DOHH2 (cell line): ENCODE measurements at regions not wholly inside any gene's neighbourhood (a gene's known extent, or its start where the extent isn't known, plus 50 kb on each side); places are given as distances from the start of the nearest gene placed in this dataset.

Source experiments
- H3F3A ChIP-seq: fragments of 200-600 bp; sonication (generic), shearing (Covaris generic); 2 replicates; pipeline ENCODE4 v1.6.0; 2016; ENCODE audit warnings: antibody characterized with exemption, mild to moderate bottlenecking; ENCODE audit not compliant: control insufficient read depth, insufficient read depth
- H3K27ac ChIP-seq: fragments of 200-600 bp; sonication (generic); 2 replicates; pipeline ENCODE4 v1.5.1; 2014; ENCODE audit warnings: low read depth, mild to moderate bottlenecking, low read length, moderate library complexity
- H3K27me3 ChIP-seq: fragments of 200-600 bp; sonication (generic); 2 replicates; pipeline ENCODE4 v1.6.1; 2014; ENCODE audit warnings: mild to moderate bottlenecking, low read length, mixed read lengths; ENCODE audit not compliant: control insufficient read depth
- H3K36me3 ChIP-seq: fragments of 200-600 bp; sonication (generic); 2 replicates; pipeline ENCODE4 v1.6.1; 2014; ENCODE audit warnings: mild to moderate bottlenecking, low read length, moderate library complexity, mixed read lengths; ENCODE audit not compliant: control insufficient read depth
- H3K4me1 ChIP-seq: fragments of 200-600 bp; sonication (generic); 2 replicates; pipeline ENCODE4 v1.6.1; 2014; ENCODE audit warnings: mild to moderate bottlenecking, low read length, mixed read lengths; ENCODE audit not compliant: control insufficient read depth
- H3K4me2 ChIP-seq: fragments of 200-600 bp; sonication (generic); 2 replicates; pipeline ENCODE4 v1.6.0; 2014; ENCODE audit warnings: mild to moderate bottlenecking, low read length, moderate library complexity
- H3K4me3 ChIP-seq: fragments of 200-600 bp; sonication (generic); 2 replicates; pipeline ENCODE4 v1.5.1; 2014; ENCODE audit warnings: mild to moderate bottlenecking, low read length, mixed read lengths
- H3K79me2 ChIP-seq: fragments of 200-600 bp; sonication (generic); 2 replicates; pipeline ENCODE4 v1.6.1; 2014; ENCODE audit warnings: mild to moderate bottlenecking, low read length, mixed read lengths; ENCODE audit not compliant: control insufficient read depth
- H3K9me2 ChIP-seq: fragments of 200-600 bp; sonication (generic); replicated peaks from 2 replicates; pipeline ENCODE4 v1.6.1; 2014; ENCODE audit warnings: mild to moderate bottlenecking, low read length, mixed read lengths; ENCODE audit not compliant: control insufficient read depth
- H3K9me3 ChIP-seq: fragments of 200-600 bp; sonication (generic); 2 replicates; pipeline ENCODE4 v1.6.1; 2014; ENCODE audit warnings: antibody characterized with exemption, low read length, mixed read lengths; ENCODE audit not compliant: control insufficient read depth, insufficient read depth
- H4K20me1 ChIP-seq: fragments of 200-600 bp; sonication (generic); 2 replicates; pipeline ENCODE4 v1.6.0; 2014; ENCODE audit warnings: low read depth, mild to moderate bottlenecking, antibody characterized with exemption, low read length, moderate library complexity; ENCODE audit not compliant: control insufficient read depth, insufficient read depth
- EZH2phosphoT487 ChIP-seq: fragments of 200-600 bp; sonication (generic); IDR thresholded peaks from 2 replicates; pipeline ENCODE4 v1.6.1; 2017; ENCODE audit warnings: borderline replicate concordance, mild to moderate bottlenecking, antibody characterized with exemption, low read length, moderate library complexity, mixed read lengths
- TF ChIP-seq, protein P1 (sequence below): fragments of 200-600 bp; sonication (generic); IDR thresholded peaks from one replicate; pipeline ENCODE4 v1.5.1; 2014; ENCODE audit warnings: antibody characterized with exemption, mild to moderate bottlenecking, low read depth, low read length; ENCODE audit not compliant: poor library complexity, severe bottlenecking

DNA sequence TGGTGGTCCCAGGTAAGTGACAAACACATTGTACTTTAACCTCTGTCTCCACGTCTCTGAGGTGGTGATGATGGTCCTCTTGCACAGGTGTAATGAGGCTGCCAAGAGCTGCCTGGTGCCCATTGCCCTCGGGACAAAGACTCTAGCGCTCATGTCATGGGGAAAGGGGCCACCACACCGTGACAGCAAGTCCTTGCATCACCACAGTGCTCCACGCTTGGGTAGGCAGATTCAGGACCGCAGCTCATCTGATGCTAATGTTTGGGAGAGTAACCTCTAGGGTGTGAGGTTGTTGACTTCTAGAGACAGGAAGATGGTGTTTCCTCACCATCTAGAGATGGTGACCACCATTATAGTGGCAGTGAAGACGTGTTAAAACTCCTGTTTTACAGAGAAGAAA lies 395.6 kb downstream of the ADRA2A start:
- H3K9me2 ChIP-seq: no peaks in the 10 kb centered on the region
- no peak overlapping the region for H3K4me3 ChIP-seq
- H3K4me1 ChIP-seq: no peaks in the 10 kb centered on the region
- H3K4me2 ChIP-seq: no peak overlapping the region
- no peaks in the 10 kb centered on the region for H3K79me2 ChIP-seq
- H4K20me1 ChIP-seq: no peaks in the 10 kb centered on the region
- H3K27ac ChIP-seq: no peak overlapping the region
- H3F3A ChIP-seq: no peaks in the 10 kb centered on the region
- no peak for TF ChIP-seq EZH2phosphoT487
- TF ChIP-seq, protein P1, sequence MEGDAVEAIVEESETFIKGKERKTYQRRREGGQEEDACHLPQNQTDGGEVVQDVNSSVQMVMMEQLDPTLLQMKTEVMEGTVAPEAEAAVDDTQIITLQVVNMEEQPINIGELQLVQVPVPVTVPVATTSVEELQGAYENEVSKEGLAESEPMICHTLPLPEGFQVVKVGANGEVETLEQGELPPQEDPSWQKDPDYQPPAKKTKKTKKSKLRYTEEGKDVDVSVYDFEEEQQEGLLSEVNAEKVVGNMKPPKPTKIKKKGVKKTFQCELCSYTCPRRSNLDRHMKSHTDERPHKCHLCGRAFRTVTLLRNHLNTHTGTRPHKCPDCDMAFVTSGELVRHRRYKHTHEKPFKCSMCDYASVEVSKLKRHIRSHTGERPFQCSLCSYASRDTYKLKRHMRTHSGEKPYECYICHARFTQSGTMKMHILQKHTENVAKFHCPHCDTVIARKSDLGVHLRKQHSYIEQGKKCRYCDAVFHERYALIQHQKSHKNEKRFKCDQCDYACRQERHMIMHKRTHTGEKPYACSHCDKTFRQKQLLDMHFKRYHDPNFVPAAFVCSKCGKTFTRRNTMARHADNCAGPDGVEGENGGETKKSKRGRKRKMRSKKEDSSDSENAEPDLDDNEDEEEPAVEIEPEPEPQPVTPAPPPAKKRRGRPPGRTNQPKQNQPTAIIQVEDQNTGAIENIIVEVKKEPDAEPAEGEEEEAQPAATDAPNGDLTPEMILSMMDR: no peak
- H3K36me3 ChIP-seq: no peaks in the 10 kb centered on the region
- no peaks in the 10 kb centered on the region for H3K9me3 ChIP-seq
- H3K27me3 ChIP-seq: no peaks in the 10 kb centered on the region

DNA sequence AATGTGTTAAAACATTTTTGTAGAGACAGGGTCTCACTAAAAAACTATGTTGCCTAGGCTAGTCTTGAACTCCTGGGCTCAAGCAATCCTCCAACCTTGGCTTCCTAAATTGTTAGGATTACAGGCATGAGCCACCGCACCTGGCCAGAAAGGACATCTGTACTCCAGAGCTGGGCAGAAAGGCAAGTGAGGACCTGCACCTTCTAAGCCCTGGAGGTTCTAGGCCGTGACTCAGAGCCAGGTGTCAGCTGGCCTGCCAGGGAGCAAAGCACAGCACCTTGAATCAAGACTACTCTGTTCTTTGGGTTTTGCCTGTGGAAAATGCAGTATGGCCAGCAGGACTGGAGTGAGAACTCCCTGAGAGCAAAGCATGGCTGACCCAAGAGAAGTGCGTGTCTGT lies 396.5 kb downstream of the ADRA2A start:
- Histone ChIP-seq H3K79me2 (no peaks in the 10 kb centered on the region), H3K4me1 (no peaks in the 10 kb centered on the region), H3K27ac (no peak overlapping the region), H3K36me3 (no peaks in the 10 kb centered on the region), H3K4me3 (no peak overlapping the region), H3K9me3 (no peaks in the 10 kb centered on the region), H3K4me2 (no peak overlapping the region), H3F3A (no peaks in the 10 kb centered on the region), H3K9me2 (no peaks in the 10 kb centered on the region), H4K20me1 (no peaks in the 10 kb centered on the region), H3K27me3 (no peaks in the 10 kb centered on the region)
- no peak for TF ChIP-seq EZH2phosphoT487
- TF ChIP-seq, protein P1: no peak

DNA sequence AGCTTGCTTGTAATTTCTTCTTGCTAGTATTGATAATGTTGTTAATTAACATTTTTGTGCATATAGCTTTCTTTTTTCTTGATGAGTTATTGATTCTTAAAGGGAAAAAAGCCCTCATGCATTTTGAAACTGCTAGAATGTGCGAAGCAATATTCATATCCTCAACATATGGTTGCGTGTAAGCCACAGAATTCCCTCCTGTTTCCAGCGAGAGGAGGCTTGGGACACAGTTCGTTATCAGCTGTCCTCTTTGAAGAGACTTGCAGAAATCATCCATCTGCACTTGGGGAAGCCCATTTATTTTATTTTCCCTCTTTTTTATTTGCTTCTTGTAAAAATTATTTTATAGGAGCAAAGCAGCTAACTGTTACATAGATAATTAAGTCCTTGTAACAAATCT lies 398.0 kb downstream of the ADRA2A start:
- Histone ChIP-seq H3K79me2 (no peaks in the 10 kb centered on the region), H3K27ac (no peak overlapping the region), H3K27me3 (no peaks in the 10 kb centered on the region), H4K20me1 (no peaks in the 10 kb centered on the region), H3K9me3 (no peaks in the 10 kb centered on the region), H3K9me2 (no peaks in the 10 kb centered on the region), H3K4me3 (no peak overlapping the region), H3K4me1 (no peaks in the 10 kb centered on the region), H3K36me3 (no peaks in the 10 kb centered on the region), H3K4me2 (no peak overlapping the region), H3F3A (no peaks in the 10 kb centered on the region)
- TF ChIP-seq, protein P1: no peak
- no peak for TF ChIP-seq EZH2phosphoT487

DNA sequence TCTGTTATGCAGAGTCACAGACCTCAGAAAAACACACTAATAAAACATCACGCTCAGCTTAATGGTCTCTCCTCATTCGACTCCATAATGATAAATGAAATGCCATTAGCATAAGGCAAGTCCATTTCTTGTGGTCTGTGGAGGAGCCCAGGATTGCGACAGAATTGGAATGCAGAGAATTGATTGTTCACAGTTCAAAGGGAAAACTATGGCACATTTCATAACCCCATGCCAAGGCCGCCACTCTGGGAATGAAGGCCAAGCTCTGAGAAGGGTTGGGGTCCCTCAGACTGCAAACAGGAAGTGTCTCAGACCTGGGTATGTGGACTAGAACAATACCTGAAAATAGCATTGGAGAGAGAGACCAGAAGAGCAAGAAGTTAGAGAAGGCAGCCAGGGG lies 398.9 kb downstream of the ADRA2A start:
- Histone ChIP-seq H3K36me3 (no peaks in the 10 kb centered on the region), H3K4me2 (no peak overlapping the region), H3F3A (no peaks in the 10 kb centered on the region), H3K4me1 (no peaks in the 10 kb centered on the region), H3K27ac (no peak overlapping the region), H3K9me2 (no peaks in the 10 kb centered on the region), H3K27me3 (no peaks in the 10 kb centered on the region), H3K4me3 (no peak overlapping the region), H3K9me3 (no peaks in the 10 kb centered on the region), H4K20me1 (no peaks in the 10 kb centered on the region), H3K79me2 (no peaks in the 10 kb centered on the region)
- TF ChIP-seq, protein P1: no peak
- TF ChIP-seq EZH2phosphoT487: no peak
